22Rv1 (cell line): ENCODE measurements at regions not wholly inside any gene's neighbourhood (a gene's known extent, or its start where the extent isn't known, plus 50 kb on each side); places are given as distances from the start of the nearest gene placed in this dataset.
"Not testable (repeated sequence)": the region's sequence is repeated elsewhere in the genome, so short reads cannot be mapped to it uniquely, and the experiment has no call there.

ENCODE experiments used
- ZFX ChIP-seq: fragments of 450-650 bp; IDR thresholded peaks from 2 replicates; pipeline ENCODE4 v1.6.1; 2017; ENCODE audit warnings: antibody characterized with exemption, borderline replicate concordance
- TF ChIP-seq, protein P1 (sequence below): fragments of 450-650 bp; IDR thresholded peaks from 2 replicates; pipeline ENCODE4 v1.5.1; 2017; ENCODE audit warnings: mild to moderate bottlenecking

GRCh38 chr2:175777337-175777736 lies 224.7 kb downstream of the LNPK start:
- TF ChIP-seq, protein P1, sequence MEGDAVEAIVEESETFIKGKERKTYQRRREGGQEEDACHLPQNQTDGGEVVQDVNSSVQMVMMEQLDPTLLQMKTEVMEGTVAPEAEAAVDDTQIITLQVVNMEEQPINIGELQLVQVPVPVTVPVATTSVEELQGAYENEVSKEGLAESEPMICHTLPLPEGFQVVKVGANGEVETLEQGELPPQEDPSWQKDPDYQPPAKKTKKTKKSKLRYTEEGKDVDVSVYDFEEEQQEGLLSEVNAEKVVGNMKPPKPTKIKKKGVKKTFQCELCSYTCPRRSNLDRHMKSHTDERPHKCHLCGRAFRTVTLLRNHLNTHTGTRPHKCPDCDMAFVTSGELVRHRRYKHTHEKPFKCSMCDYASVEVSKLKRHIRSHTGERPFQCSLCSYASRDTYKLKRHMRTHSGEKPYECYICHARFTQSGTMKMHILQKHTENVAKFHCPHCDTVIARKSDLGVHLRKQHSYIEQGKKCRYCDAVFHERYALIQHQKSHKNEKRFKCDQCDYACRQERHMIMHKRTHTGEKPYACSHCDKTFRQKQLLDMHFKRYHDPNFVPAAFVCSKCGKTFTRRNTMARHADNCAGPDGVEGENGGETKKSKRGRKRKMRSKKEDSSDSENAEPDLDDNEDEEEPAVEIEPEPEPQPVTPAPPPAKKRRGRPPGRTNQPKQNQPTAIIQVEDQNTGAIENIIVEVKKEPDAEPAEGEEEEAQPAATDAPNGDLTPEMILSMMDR = not testable (repeated sequence)
- not testable (repeated sequence) for TF ChIP-seq ZFX
